ENCODE measurements at regions not wholly inside any gene's neighbourhood (a gene's known extent, or its start where the extent isn't known, plus 50 kb on each side); places are given as distances from the start of the nearest gene placed in this dataset.

GRCh38 chrX:39855748-39856129 is 242.0 kb downstream of the BCOR start:
- no peak for TF ChIP-seq EP300 (IDR thresholded peaks at IDR 0.05)
- TF ChIP-seq CTCF (IDR thresholded peaks at IDR 0.05): no peak

Data from ovary (tissue), 3 donors.